HCT116 (cell line): ENCODE measurements at regions not wholly inside any gene's neighbourhood (a gene's known extent, or its start where the extent isn't known, plus 50 kb on each side); places are given as distances from the start of the nearest gene placed in this dataset.
A peak's percentile ranks its signal among the peaks of the same experiment; 100 is the strongest.

Experiments
- ATAC-seq: fragments of 200-7000 bp; cut with Tn5 transposase; 2 replicates; pipeline ENCODE4 v1.9.1; 2020; ENCODE audit warnings: mild to moderate bottlenecking, moderate library complexity
- BruUV-seq: library from RNA; stranded (reverse); fragments of 400-500 nt; replicated peaks from 2 replicates; lab custom pipeline; 2021; lab: Mats Ljungman, UMichigan
- CTCF ChIA-PET: fragments of 300-600 bp; sonication (Branson Sonifier 250); formaldehyde crosslinking; loops from one replicate; lab custom pipeline; 2021; ENCODE audit warnings: antibody characterized with exemption; lab: Charles Lee
- POLR2A ChIA-PET: fragments of 300-600, 350-600 bp; sonication (Branson Sonifier 250); formaldehyde crosslinking; loops from one replicate; lab custom pipeline; 2021; ENCODE audit warnings: antibody characterized with exemption; lab: Charles Lee
- RAD21 ChIA-PET, 2 experiments: fragments of 300-600 bp; sonication (Branson Sonifier 250); formaldehyde crosslinking; loops; one replicate each; lab custom pipeline; 2023; ENCODE audit warnings: low total read pairs in 2 of 2; ENCODE audit not compliant: uncharacterized antibody in 2 of 2, unreplicated experiment in 2 of 2, low non-redundant PET in 1 of 2; lab: Charles Lee
- DNase-seq: peaks from one replicate; pipeline ENCODE4 v3.0.0-alpha.2; 2010; ENCODE audit warnings: low read depth, low spot score
- H2AFZ ChIP-seq: fragments of 200-600 bp; shearing (Covaris generic), sonication (generic); 2 replicates; pipeline ENCODE4 v1.6.1; 2017; ENCODE audit warnings: low read depth, mixed run types, mixed read lengths, antibody characterized with exemption, low read length; ENCODE audit not compliant: poor library complexity, severe bottlenecking
- H3K27ac ChIP-seq: 2 replicates; pipeline ENCODE4 v1.5.1; 2012; ENCODE audit warnings: low read depth, low read length
- H3K27me3 ChIP-seq: fragments of 200-600 bp; sonication (generic); 2 replicates; pipeline ENCODE4 v1.6.1; 2016; ENCODE audit warnings: mixed run types, low read length, mixed read lengths; ENCODE audit not compliant: insufficient read depth
- H3K36me3 ChIP-seq, 2 experiments: fragments of 200-500 bp in 1 of 2; fragments of 200-600 bp in 1 of 2; sonication (Bioruptor generic) in 1 of 2; sonication (generic) in 1 of 2; 2 replicates each; pipeline versions ENCODE4 v1.5.1 to v1.6.1; 2014 to 2016; ENCODE audit warnings: low read length in 2 of 2, inconsistent platforms in 1 of 2, mixed read lengths in 1 of 2, mixed run types in 1 of 2; ENCODE audit not compliant: insufficient read depth in 2 of 2, control insufficient read depth in 1 of 2
- H3K4me1 ChIP-seq, 2 experiments: fragments of 200-600 bp in 1 of 2; sonication (generic) in 1 of 2; 2 replicates each; pipeline versions ENCODE4 v1.5.1 to v1.6.1; 2012 to 2017; ENCODE audit warnings: low read length in 2 of 2, inconsistent platforms in 1 of 2, mild to moderate bottlenecking in 1 of 2, mixed read lengths in 1 of 2, mixed run types in 1 of 2, moderate library complexity in 1 of 2; ENCODE audit not compliant: insufficient read depth in 2 of 2, control insufficient read depth in 1 of 2
- H3K4me2 ChIP-seq: fragments of 200-600 bp; sonication (generic); 2 replicates; pipeline ENCODE4 v1.6.1; 2017; ENCODE audit warnings: mixed run types, low read length, mixed read lengths
- H3K4me3 ChIP-seq, 2 experiments: fragments of 200-600 bp in 1 of 2; sonication (generic) in 1 of 2; replicated peaks in 1 of 2; 2 replicates each; pipeline ENCODE4 v1.5.1; 2011 to 2016; ENCODE audit warnings: low read length in 2 of 2, control low read depth in 1 of 2, low read depth in 1 of 2, mild to moderate bottlenecking in 1 of 2, mixed read lengths in 1 of 2, mixed run types in 1 of 2
- H3K79me2 ChIP-seq: fragments of 200-600 bp; sonication (generic); 2 replicates; pipeline ENCODE4 v1.6.1; 2017; ENCODE audit warnings: mild to moderate bottlenecking, mixed run types, low read length, moderate library complexity, mixed read lengths; ENCODE audit not compliant: insufficient read depth
- H3K9ac ChIP-seq: fragments of 200-600 bp; sonication (generic); 2 replicates; pipeline ENCODE4 v1.6.1; 2016; ENCODE audit warnings: low read length, mixed read lengths
- H3K9me2 ChIP-seq: fragments of 200-600 bp; sonication (generic), shearing (Covaris generic); 2 replicates; pipeline ENCODE4 v1.6.1; 2017; ENCODE audit warnings: mixed run types, mild to moderate bottlenecking, moderate library complexity; ENCODE audit not compliant: insufficient read depth
- H3K9me3 ChIP-seq, 2 experiments: fragments of 200-500 bp in 1 of 2; fragments of 200-600 bp in 1 of 2; sonication (Bioruptor generic) in 1 of 2; sonication (generic) in 1 of 2; 2 replicates each; pipeline ENCODE4 v1.6.1; 2014 to 2017; ENCODE audit warnings: low read length in 2 of 2, mixed read lengths in 2 of 2, inconsistent platforms in 1 of 2, low read depth in 1 of 2, mild to moderate bottlenecking in 1 of 2, mixed run types in 1 of 2, moderate library complexity in 1 of 2; ENCODE audit not compliant: control insufficient read depth in 1 of 2, insufficient read depth in 1 of 2
- H4K20me1 ChIP-seq: fragments of 200-600 bp; sonication (generic), shearing (Covaris generic); 2 replicates; pipeline ENCODE4 v1.6.1; 2017; ENCODE audit warnings: mixed run types, mild to moderate bottlenecking, moderate library complexity; ENCODE audit not compliant: insufficient read depth
- CTCF ChIP-seq, 3 experiments: fragments of 200-600 bp in 1 of 3; sonication (generic) in 1 of 3; IDR thresholded peaks in 2 of 3; conservative IDR thresholded peaks in 1 of 3; 2 replicates each; pipeline ENCODE4 v1.5.1; 2012 to 2017; ENCODE audit warnings: low read depth in 2 of 3, low read length in 2 of 3, antibody characterized with exemption in 1 of 3, borderline replicate concordance in 1 of 3, control low read depth in 1 of 3, mild to moderate bottlenecking in 1 of 3, mixed read lengths in 1 of 3, mixed run types in 1 of 3, moderate library complexity in 1 of 3; ENCODE audit not compliant: insufficient read depth in 1 of 3
- EGR1 ChIP-seq: IDR thresholded peaks from 2 replicates; pipeline ENCODE4 v1.6.1; 2012; ENCODE audit warnings: low read depth
- JUND ChIP-seq: IDR thresholded peaks from 2 replicates; pipeline ENCODE4 v1.6.1; 2012
- REST ChIP-seq: IDR thresholded peaks from 2 replicates; pipeline ENCODE4 v1.6.1; 2012; ENCODE audit warnings: low read depth
- SIN3A ChIP-seq: IDR thresholded peaks from 2 replicates; pipeline ENCODE4 v1.6.1; 2012; ENCODE audit warnings: low read depth
- SRF ChIP-seq: IDR thresholded peaks from 2 replicates; pipeline ENCODE4 v1.6.1; 2012; ENCODE audit warnings: low read depth
- TCF7L2 ChIP-seq: IDR thresholded peaks from 2 replicates; pipeline ENCODE4 v1.7.0; 2011; ENCODE audit warnings: borderline replicate concordance, inconsistent platforms; ENCODE audit not compliant: insufficient read depth, insufficient read length; ENCODE audit errors: extremely low read depth
- ZBTB33 ChIP-seq: IDR thresholded peaks from 2 replicates; pipeline ENCODE4 v1.6.1; 2011; ENCODE audit warnings: mild to moderate bottlenecking, low read length, moderate library complexity; ENCODE audit not compliant: insufficient replicate concordance; ENCODE audit errors: extremely low read depth
- intact Hi-C: fragments of 100-400 bp; cut with micrococcal nuclease; formaldehyde crosslinking; loops from 2 replicates; pipeline ENCODE4 v1.10.0; 2022

GRCh38 chr1:58905628-58906221, 121.9 kb upstream of the JUN start:
- no peak overlapping the region for H3K4me3 ChIP-seq
- no peaks in the 10 kb centered on the region for H4K20me1 ChIP-seq
- no peaks in the 10 kb centered on the region for H3K27me3 ChIP-seq
- CTCF ChIA-PET = no interaction called here
- H3K9me2 ChIP-seq = no peaks in the 10 kb centered on the region
- RAD21 ChIA-PET = no interaction called here
- DNase-seq (no peak), ATAC-seq (no peak)
- no peak overlapping the region for H3K27ac ChIP-seq
- H3K9me3 ChIP-seq = no peaks in the 10 kb centered on the region
- H3K4me2 ChIP-seq = no peak overlapping the region
- POLR2A ChIA-PET = interaction anchor here (1.5 kb wide), 1 partner anchor 122 kb away, joined by 4 read pairs; the partner anchor contains the start of gene JUN
- intact Hi-C loops = no loop called here
- H3K9ac ChIP-seq = no peak overlapping the region
- H2AFZ ChIP-seq = peak overlapping the region; percentile 2
- TF ChIP-seq SRF = no peak
- TF ChIP-seq ZBTB33 = no peak
- TF ChIP-seq SIN3A = no peak
- TF ChIP-seq TCF7L2 = no peak
- TF ChIP-seq JUND = no peak
- no TSS peak for BruUV-seq
- no peaks in the 10 kb centered on the region for H3K36me3 ChIP-seq
- no peaks in the 10 kb centered on the region for H3K79me2 ChIP-seq
- H3K4me1 ChIP-seq = peaks cover 8 to 19% of the 10 kb centered on the region in 2 experiments; a peak in 3 of 4 replicates

GRCh38 chr1:58907398-58907797, 123.6 kb upstream of the JUN start:
- no TSS peak for BruUV-seq
- no peaks in the 10 kb centered on the region for H3K36me3 ChIP-seq
- TF ChIP-seq REST (no peak), CTCF (IDR thresholded peaks at IDR 0.05 in 2 of 3, conservative IDR thresholded peaks at IDR 0.05 in 1 of 3; ENCODE audit: borderline replicate concordance in 1 of 3, insufficient read depth in 1 of 3, low read depth in 2 of 3, low read length in 2 of 3) (no peak), ZBTB33 (no peak), EGR1 (no peak)

More at GRCh38 chr1:58907398-58907797, 123.6 kb upstream of the JUN start:
- no peak overlapping the region for H3K4me2 ChIP-seq
- no peak overlapping the region for H3K27ac ChIP-seq
- CTCF ChIA-PET = no interaction called here
- DNase-seq (no peak), ATAC-seq (no peak)
- no peaks in the 10 kb centered on the region for H3K9me3 ChIP-seq
- H3K9me2 ChIP-seq = no peaks in the 10 kb centered on the region
- RAD21 ChIA-PET = no interaction called here
- H3K4me3 ChIP-seq = no peak overlapping the region
- no peak overlapping the region for H2AFZ ChIP-seq
- H4K20me1 ChIP-seq = no peaks in the 10 kb centered on the region
- intact Hi-C loops = no loop called here
- H3K9ac ChIP-seq = no peak overlapping the region
- H3K79me2 ChIP-seq = no peaks in the 10 kb centered on the region
- POLR2A ChIA-PET = interaction anchor here (1.5 kb wide), 1 partner anchor 124 kb away, joined by 4 read pairs; the partner anchor contains the start of gene JUN
- H3K27me3 ChIP-seq = no peaks in the 10 kb centered on the region
- H3K4me1 ChIP-seq = peaks cover 8 to 19% of the 10 kb centered on the region in 2 experiments; a peak in 3 of 4 replicates
